Upper lobe of left lung (tissue), 6 donors: ENCODE measurements at regions not wholly inside any gene's neighbourhood (a gene's known extent, or its start where the extent isn't known, plus 50 kb on each side); places are given as distances from the start of the nearest gene placed in this dataset.

Experiments
- ATAC-seq, 2 donors: fragments of 200-7000 bp; cut with Tn5 transposase; one replicate each; pipeline ENCODE4 v1.9.1; 2022; ENCODE audit warnings: mild to moderate bottlenecking in 2 of 2, moderate library complexity in 2 of 2; ENCODE audit not compliant: low FRiP score in 2 of 2
- DNase-seq, 2 donors: peaks; one replicate each; pipeline ENCODE4 v3.0.0-alpha.2; 2019 to 2020
- H3K27ac ChIP-seq, 4 donors: fragments of 200-600 bp; sonication (generic); one replicate each; pipeline ENCODE4 v1.5.1; 2016 to 2019
- H3K27me3 ChIP-seq, 4 donors: fragments of 200-600 bp; sonication (generic); one replicate each; pipeline ENCODE4 v1.5.1; 2017 to 2019
- H3K36me3 ChIP-seq, 4 donors: fragments of 200-600 bp; sonication (generic); one replicate each; pipeline ENCODE4 v1.5.1; 2016 to 2019
- H3K4me1 ChIP-seq, 4 donors: fragments of 200-600 bp; sonication (generic); one replicate each; pipeline ENCODE4 v1.5.1; 2018 to 2019
- H3K4me3 ChIP-seq, 4 donors: fragments of 200-600 bp; sonication (generic); one replicate each; pipeline ENCODE4 v1.5.1; 2017 to 2019; ENCODE audit warnings: mild to moderate bottlenecking in 2 of 4, moderate library complexity in 1 of 4
- H3K9me3 ChIP-seq, 4 donors: fragments of 200-600 bp; sonication (generic); one replicate each; pipeline ENCODE4 v1.5.1; 2018 to 2019
- EP300 ChIP-seq, 4 donors: sonication (generic); formaldehyde crosslinking; IDR thresholded peaks; one replicate each; pipeline ENCODE4 v1.5.1; 2017; ENCODE audit warnings: antibody characterized with exemption in 4 of 4, control low read depth in 2 of 4
- POLR2A ChIP-seq, 4 donors: fragments of 450-650 bp; IDR thresholded peaks; one replicate each; pipeline ENCODE4 v1.5.1; 2016 to 2017; ENCODE audit warnings: antibody characterized with exemption in 4 of 4, mild to moderate bottlenecking in 2 of 4
- POLR2AphosphoS5 ChIP-seq, 2 donors: sonication (generic); formaldehyde crosslinking; IDR thresholded peaks; one replicate each; pipeline ENCODE4 v1.5.1; 2017; ENCODE audit warnings: antibody characterized with exemption in 2 of 2
- WGBS, 2 donors: methylation state at CpG; one replicate each; pipeline ENCODE4 v1.1.5; 2017 to 2018; 5-methylcytosine and 5-hydroxymethylcytosine counted together
- TF ChIP-seq, protein P1 (sequence below), 6 experiments: fragments of 450-650 bp in 4 of 6; fragments of 200-600 bp in 2 of 6; sonication (generic) in 2 of 6; IDR thresholded peaks; one replicate each; pipeline ENCODE4 v1.5.1; 2016 to 2019; ENCODE audit warnings: antibody characterized with exemption in 6 of 6
- donor health status: DM: no; HTN: no; CAD: no; lungs with moderate emphysema.
- donor health status: DM: no; HTN: yes; CAD: no; lungs with severe emphysema.

DNA sequence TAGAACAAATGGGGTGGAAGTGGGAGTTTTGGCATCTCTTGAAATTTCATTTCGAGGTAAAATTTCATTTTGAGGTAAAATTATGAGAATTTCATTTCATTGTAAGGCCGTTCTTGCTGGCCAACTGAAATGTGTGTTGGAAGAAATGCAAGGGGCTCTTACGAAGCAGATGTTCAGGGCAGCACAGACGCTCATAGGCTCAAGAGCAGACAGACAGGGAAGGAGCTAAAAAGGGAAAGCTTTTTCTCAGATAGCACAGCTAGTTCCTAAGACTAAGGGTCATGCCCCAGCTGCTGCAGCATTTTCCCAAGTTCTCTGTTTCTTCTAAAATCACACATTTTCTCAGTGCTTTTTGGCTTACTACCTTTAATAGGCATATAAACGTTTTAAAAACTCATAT lies 65.1 kb upstream of the SFMBT2 start:
- no peaks in the 10 kb centered on the region for H3K36me3 ChIP-seq
- no peak for TF ChIP-seq POLR2AphosphoS5 (IDR thresholded peaks at IDR 0.05)
- TF ChIP-seq POLR2A (IDR thresholded peaks at IDR 0.05), result no peak
- no peak for TF ChIP-seq EP300 (IDR thresholded peaks at IDR 0.05)
- TF ChIP-seq, protein P1, sequence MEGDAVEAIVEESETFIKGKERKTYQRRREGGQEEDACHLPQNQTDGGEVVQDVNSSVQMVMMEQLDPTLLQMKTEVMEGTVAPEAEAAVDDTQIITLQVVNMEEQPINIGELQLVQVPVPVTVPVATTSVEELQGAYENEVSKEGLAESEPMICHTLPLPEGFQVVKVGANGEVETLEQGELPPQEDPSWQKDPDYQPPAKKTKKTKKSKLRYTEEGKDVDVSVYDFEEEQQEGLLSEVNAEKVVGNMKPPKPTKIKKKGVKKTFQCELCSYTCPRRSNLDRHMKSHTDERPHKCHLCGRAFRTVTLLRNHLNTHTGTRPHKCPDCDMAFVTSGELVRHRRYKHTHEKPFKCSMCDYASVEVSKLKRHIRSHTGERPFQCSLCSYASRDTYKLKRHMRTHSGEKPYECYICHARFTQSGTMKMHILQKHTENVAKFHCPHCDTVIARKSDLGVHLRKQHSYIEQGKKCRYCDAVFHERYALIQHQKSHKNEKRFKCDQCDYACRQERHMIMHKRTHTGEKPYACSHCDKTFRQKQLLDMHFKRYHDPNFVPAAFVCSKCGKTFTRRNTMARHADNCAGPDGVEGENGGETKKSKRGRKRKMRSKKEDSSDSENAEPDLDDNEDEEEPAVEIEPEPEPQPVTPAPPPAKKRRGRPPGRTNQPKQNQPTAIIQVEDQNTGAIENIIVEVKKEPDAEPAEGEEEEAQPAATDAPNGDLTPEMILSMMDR (IDR thresholded peaks at IDR 0.05), result no peak
- H3K4me3 ChIP-seq, result no peak overlapping the region
- no peaks in the 10 kb centered on the region for H3K9me3 ChIP-seq
- peaks cover 0 to 11% (median 3%) of the 10 kb centered on the region in 4 donors for H3K4me1 ChIP-seq
- no peak overlapping the region for H3K27ac ChIP-seq
- no peak for DNase-seq
- no peaks in the 10 kb centered on the region for H3K27me3 ChIP-seq
- peak in 1 of 2 donors; percentile 54 for ATAC-seq
- WGBS, 2 donors, result 35 to 49% methylated on average over 5 of the region's 5 CpGs

DNA sequence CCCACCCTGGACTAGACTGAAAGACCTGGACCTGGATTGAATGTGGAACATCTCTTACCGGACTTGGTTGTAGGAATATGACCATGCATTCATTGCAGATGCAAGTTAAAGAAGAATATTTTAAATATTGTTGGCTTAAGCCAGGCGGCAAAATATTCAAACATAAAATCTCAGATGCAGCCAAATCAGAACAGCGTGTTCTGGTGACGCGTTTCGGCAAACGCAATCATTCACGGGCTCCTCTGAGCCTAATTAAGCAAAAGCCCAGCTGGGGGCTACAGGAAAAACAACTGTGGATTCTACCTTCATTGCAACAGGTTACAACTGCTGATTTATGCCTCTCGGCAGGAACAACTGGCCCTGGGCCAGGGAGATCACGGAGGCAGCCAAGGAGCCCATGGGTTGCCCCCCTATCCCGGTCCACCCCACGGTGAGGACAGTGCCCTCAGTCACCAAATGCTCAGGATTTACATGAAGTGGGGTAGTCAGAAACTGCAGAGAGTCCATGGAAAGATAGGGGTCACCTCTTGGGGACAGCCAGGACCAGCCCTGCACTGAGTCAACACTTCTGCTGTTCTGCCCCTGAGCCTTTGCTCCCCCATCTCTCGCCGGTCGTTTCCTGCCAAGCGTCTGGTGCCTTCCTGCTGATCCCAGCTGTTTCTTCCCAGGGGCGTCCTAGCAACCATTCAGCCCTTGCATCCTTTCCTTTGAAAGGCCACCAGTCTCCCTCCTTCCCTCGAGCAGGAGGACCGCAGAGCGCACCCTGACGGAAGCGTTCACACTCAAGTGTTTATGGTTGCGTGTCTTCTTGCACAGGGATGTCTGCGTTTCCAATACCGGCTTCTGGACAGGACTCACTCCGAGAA lies 64.4 kb upstream of the SFMBT2 start:
- H3K36me3 ChIP-seq, result no peaks in the 10 kb centered on the region
- H3K9me3 ChIP-seq, result no peaks in the 10 kb centered on the region
- 44 to 46% methylated on average over 22 to 26 of the region's 26 CpGs for WGBS, 2 donors
- TF ChIP-seq EP300 (IDR thresholded peaks at IDR 0.05) (no peak), POLR2AphosphoS5 (IDR thresholded peaks at IDR 0.05) (no peak), POLR2A (IDR thresholded peaks at IDR 0.05) (no peak)
- TF ChIP-seq, protein P1 (IDR thresholded peaks at IDR 0.05), result no peak
- DNase-seq (peak in 1 of 2 donors; percentile 24), ATAC-seq (peak; percentile 19 to 62)
- H3K27ac ChIP-seq, result no peak overlapping the region
- peaks cover 0 to 11% (median 0%) of the 10 kb centered on the region in 4 donors for H3K4me1 ChIP-seq
- H3K4me3 ChIP-seq, result no peak overlapping the region
- no peaks in the 10 kb centered on the region for H3K27me3 ChIP-seq

DNA sequence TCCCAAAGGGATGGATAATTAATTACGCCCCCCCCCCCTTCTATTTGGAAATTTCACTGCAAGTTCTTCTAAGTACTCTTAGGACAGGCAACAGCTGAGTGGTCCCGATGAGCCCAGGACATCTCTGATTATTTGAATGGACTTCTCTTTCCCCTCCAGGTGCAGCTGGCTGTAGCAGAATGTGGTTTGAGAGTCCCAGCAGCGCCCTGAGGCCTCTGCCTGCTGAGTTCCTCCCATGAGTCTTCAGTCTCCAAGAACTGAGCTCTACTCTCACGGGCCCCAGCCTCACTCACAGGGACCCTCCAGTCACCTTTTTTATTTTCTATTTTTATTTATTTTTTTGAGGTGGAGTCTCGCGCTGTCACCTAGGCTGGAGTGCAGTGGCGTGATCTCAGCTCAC lies 63.6 kb upstream of the SFMBT2 start:
- no peak for ATAC-seq
- Histone ChIP-seq H3K4me3 (no peak overlapping the region), H3K27ac (no peak overlapping the region), H3K9me3 (no peaks in the 10 kb centered on the region), H3K36me3 (no peaks in the 10 kb centered on the region), H3K27me3 (no peaks in the 10 kb centered on the region), H3K4me1 (peaks cover 0 to 11% (median 0%) of the 10 kb centered on the region in 4 donors)
- DNase-seq, result no peak
- TF ChIP-seq EP300 (IDR thresholded peaks at IDR 0.05) (no peak), POLR2A (IDR thresholded peaks at IDR 0.05) (no peak), POLR2AphosphoS5 (IDR thresholded peaks at IDR 0.05) (no peak)
- TF ChIP-seq, protein P1 (IDR thresholded peaks at IDR 0.05), result no peak
- WGBS, 2 donors, result 77 to 80% methylated on average over 7 of the region's 7 CpGs

DNA sequence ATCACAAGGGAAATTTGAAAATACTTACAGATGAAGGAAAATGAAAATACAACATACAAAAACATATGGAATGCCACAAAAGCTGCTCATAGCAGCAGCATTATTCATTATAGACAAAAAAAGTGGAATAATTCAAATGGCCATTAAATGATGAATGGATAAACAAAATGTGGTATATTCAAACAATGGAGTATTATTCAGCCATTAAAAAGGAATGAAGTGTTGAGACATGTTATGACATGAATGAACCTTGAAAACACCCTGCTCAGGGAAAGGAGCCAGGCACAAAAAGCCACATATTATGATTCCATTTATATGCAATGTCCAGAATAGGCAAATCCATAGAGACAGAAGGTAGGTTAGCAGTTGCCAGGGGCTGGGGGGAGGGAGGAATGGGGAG lies 62.6 kb upstream of the SFMBT2 start:
- Histone ChIP-seq H3K4me1 (peaks cover 0 to 11% (median 0%) of the 10 kb centered on the region in 4 donors), H3K4me3 (no peak overlapping the region), H3K9me3 (no peaks in the 10 kb centered on the region), H3K36me3 (no peaks in the 10 kb centered on the region), H3K27ac (no peak overlapping the region), H3K27me3 (no peaks in the 10 kb centered on the region)
- TF ChIP-seq POLR2A (IDR thresholded peaks at IDR 0.05) (no peak), EP300 (IDR thresholded peaks at IDR 0.05) (no peak), POLR2AphosphoS5 (IDR thresholded peaks at IDR 0.05) (no peak)
- TF ChIP-seq, protein P1 (IDR thresholded peaks at IDR 0.05), result no peak
- DNase-seq (no peak), ATAC-seq (no peak)
